ENCODE measurements at regions not wholly inside any gene's neighbourhood (a gene's known extent, or its start where the extent isn't known, plus 50 kb on each side); places are given as distances from the start of the nearest gene placed in this dataset.

GRCh38 chr1:87620807-87621206 is 292.1 kb downstream of the LMO4 start:
- no peak overlapping the region for H2AFZ ChIP-seq (ENCODE audit: low read length)
- H3K36me3 ChIP-seq (ENCODE audit: insufficient read depth, low read length), result no peaks in the 10 kb centered on the region
- no peaks in the 10 kb centered on the region for H3K4me1 ChIP-seq (ENCODE audit: insufficient read depth, low read length)
- no peak overlapping the region for H3K4me2 ChIP-seq (ENCODE audit: insufficient read depth, low read length)
- no peak for DNase-seq (ENCODE audit: insufficient read length, low spot score, missing footprints)
- no peaks in the 10 kb centered on the region for H3K9me3 ChIP-seq (ENCODE audit: low read depth, low read length)
- no peak overlapping the region for H3K27ac ChIP-seq (ENCODE audit: low read depth, low read length)
- no peaks in the 10 kb centered on the region for H3K27me3 ChIP-seq (ENCODE audit: insufficient read depth, low read length)
- TF ChIP-seq, protein P1, sequence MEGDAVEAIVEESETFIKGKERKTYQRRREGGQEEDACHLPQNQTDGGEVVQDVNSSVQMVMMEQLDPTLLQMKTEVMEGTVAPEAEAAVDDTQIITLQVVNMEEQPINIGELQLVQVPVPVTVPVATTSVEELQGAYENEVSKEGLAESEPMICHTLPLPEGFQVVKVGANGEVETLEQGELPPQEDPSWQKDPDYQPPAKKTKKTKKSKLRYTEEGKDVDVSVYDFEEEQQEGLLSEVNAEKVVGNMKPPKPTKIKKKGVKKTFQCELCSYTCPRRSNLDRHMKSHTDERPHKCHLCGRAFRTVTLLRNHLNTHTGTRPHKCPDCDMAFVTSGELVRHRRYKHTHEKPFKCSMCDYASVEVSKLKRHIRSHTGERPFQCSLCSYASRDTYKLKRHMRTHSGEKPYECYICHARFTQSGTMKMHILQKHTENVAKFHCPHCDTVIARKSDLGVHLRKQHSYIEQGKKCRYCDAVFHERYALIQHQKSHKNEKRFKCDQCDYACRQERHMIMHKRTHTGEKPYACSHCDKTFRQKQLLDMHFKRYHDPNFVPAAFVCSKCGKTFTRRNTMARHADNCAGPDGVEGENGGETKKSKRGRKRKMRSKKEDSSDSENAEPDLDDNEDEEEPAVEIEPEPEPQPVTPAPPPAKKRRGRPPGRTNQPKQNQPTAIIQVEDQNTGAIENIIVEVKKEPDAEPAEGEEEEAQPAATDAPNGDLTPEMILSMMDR (IDR thresholded peaks at IDR 0.05; ENCODE audit: extremely low read depth, low read depth, low read length), result no peak
- H3K4me3 ChIP-seq (ENCODE audit: insufficient read depth, low read length), result no peak overlapping the region
- no peaks in the 10 kb centered on the region for H3K79me2 ChIP-seq (ENCODE audit: insufficient read depth, low read length)
- no peaks in the 10 kb centered on the region for H4K20me1 ChIP-seq (ENCODE audit: insufficient read depth, low read length)

GRCh38 chr1:87629673-87630072 is 301.0 kb downstream of the LMO4 start:
- Histone ChIP-seq H3K27me3 (ENCODE audit: insufficient read depth, low read length) (no peaks in the 10 kb centered on the region), H2AFZ (ENCODE audit: low read length) (no peak overlapping the region), H4K20me1 (ENCODE audit: insufficient read depth, low read length) (no peaks in the 10 kb centered on the region), H3K27ac (ENCODE audit: low read depth, low read length) (no peak overlapping the region), H3K36me3 (ENCODE audit: insufficient read depth, low read length) (no peaks in the 10 kb centered on the region), H3K79me2 (ENCODE audit: insufficient read depth, low read length) (no peaks in the 10 kb centered on the region), H3K9me3 (ENCODE audit: low read depth, low read length) (no peaks in the 10 kb centered on the region), H3K4me3 (ENCODE audit: insufficient read depth, low read length) (no peak overlapping the region), H3K4me2 (ENCODE audit: insufficient read depth, low read length) (no peak overlapping the region), H3K4me1 (ENCODE audit: insufficient read depth, low read length) (no peaks in the 10 kb centered on the region)
- DNase-seq (ENCODE audit: insufficient read length, low spot score, missing footprints), result peak; percentile 56
- TF ChIP-seq, protein P1 (IDR thresholded peaks at IDR 0.05; ENCODE audit: extremely low read depth, low read depth, low read length), result no peak

GRCh38 chr1:87632232-87632631 is 303.6 kb downstream of the LMO4 start:
- Histone ChIP-seq H3K4me3 (ENCODE audit: insufficient read depth, low read length) (no peak overlapping the region), H3K79me2 (ENCODE audit: insufficient read depth, low read length) (no peaks in the 10 kb centered on the region), H4K20me1 (ENCODE audit: insufficient read depth, low read length) (no peaks in the 10 kb centered on the region), H3K4me1 (ENCODE audit: insufficient read depth, low read length) (no peaks in the 10 kb centered on the region), H3K36me3 (ENCODE audit: insufficient read depth, low read length) (no peaks in the 10 kb centered on the region), H3K27me3 (ENCODE audit: insufficient read depth, low read length) (no peaks in the 10 kb centered on the region), H2AFZ (ENCODE audit: low read length) (no peak overlapping the region), H3K9me3 (ENCODE audit: low read depth, low read length) (no peaks in the 10 kb centered on the region), H3K27ac (ENCODE audit: low read depth, low read length) (no peak overlapping the region), H3K4me2 (ENCODE audit: insufficient read depth, low read length) (no peak overlapping the region)
- TF ChIP-seq, protein P1 (IDR thresholded peaks at IDR 0.05; ENCODE audit: extremely low read depth, low read depth, low read length), result no peak
- no peak for DNase-seq (ENCODE audit: insufficient read length, low spot score, missing footprints)

- DNase-seq (ENCODE audit: insufficient read length, low spot score, missing footprints), result no peak
- H3K36me3 ChIP-seq (ENCODE audit: insufficient read depth, low read length), result no peaks in the 10 kb centered on the region
- no peaks in the 10 kb centered on the region for H3K79me2 ChIP-seq (ENCODE audit: insufficient read depth, low read length)
Measured at GRCh38 chr1:87636198-87636892, 307.7 kb downstream of the LMO4 start.

More at GRCh38 chr1:87636198-87636892, 307.7 kb downstream of the LMO4 start:
- no peaks in the 10 kb centered on the region for H3K4me1 ChIP-seq (ENCODE audit: insufficient read depth, low read length)
- H2AFZ ChIP-seq (ENCODE audit: low read length), result no peak overlapping the region
- no peak overlapping the region for H3K4me3 ChIP-seq (ENCODE audit: insufficient read depth, low read length)
- TF ChIP-seq, protein P1 (IDR thresholded peaks at IDR 0.05; ENCODE audit: extremely low read depth, low read depth, low read length), result no peak
- no peaks in the 10 kb centered on the region for H3K9me3 ChIP-seq (ENCODE audit: low read depth, low read length)
- no peaks in the 10 kb centered on the region for H3K27me3 ChIP-seq (ENCODE audit: insufficient read depth, low read length)
- no peaks in the 10 kb centered on the region for H4K20me1 ChIP-seq (ENCODE audit: insufficient read depth, low read length)
- no peak overlapping the region for H3K4me2 ChIP-seq (ENCODE audit: insufficient read depth, low read length)
- H3K27ac ChIP-seq (ENCODE audit: low read depth, low read length), result no peak overlapping the region

Data from osteoblast (primary cell).